ENCODE measurements at regions not wholly inside any gene's neighbourhood (a gene's known extent, or its start where the extent isn't known, plus 50 kb on each side); places are given as distances from the start of the nearest gene placed in this dataset.

GRCh38 chr17:27241346-27241946 lies 52.5 kb upstream of the WSB1 start:
- peak; percentile 70 for DNase-seq (ENCODE audit: low read depth, low spot score)

- DNase-seq (ENCODE audit: low read depth, low spot score), result no peak
These were observed 51.0 kb upstream of the WSB1 start for GRCh38 chr17:27242951-27243350.

GRCh38 chr17:27244011-27244410 lies 49.9 kb upstream of the WSB1 start:
- no peak for DNase-seq (ENCODE audit: low read depth, low spot score)

Measured in smooth muscle cell of the brain vasculature (primary cell).